ENCODE measurements at regions not wholly inside any gene's neighbourhood (a gene's known extent, or its start where the extent isn't known, plus 50 kb on each side); places are given as distances from the start of the nearest gene placed in this dataset.

DNA sequence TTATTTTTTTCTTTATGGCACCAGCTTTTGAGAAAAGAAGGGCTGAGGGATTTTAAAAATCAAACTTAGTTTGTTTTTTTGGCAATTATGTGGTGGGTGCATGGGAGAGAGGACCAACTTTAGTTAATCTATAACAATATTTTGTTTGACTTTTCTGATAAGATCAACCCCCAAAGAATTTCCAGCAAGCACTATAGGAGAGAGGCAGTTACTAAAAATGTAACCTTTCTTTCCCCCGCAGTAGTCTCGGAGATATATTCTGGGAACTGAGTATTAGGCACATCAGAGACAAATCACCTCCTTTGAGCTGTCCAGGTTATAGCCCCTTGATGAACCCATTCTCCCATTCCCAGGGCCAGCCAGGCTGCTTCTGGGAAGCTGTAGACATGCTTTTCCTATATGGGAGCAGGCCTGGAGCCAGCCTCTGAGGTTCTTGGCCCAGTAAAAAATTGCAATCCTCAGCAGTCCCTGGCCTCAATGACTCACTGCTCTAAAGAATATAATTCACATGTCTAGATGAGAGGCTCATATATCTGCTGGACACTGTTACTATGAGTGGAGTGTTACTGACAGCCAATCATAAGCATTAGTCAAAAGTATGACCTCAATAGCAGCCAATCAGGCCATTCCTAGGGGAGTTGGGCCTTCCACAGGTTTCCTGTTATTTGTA, 138.3 kb upstream of the AGBL1 start:
- no peak for DNase-seq (ENCODE audit: low spot score)

- no peak for DNase-seq (ENCODE audit: low spot score)
Observed at GRCh38 chr15:85942632-85943031, 137.0 kb upstream of the AGBL1 start.

GRCh38 chr15:85943151-85943550, 136.5 kb upstream of the AGBL1 start:
- DNase-seq (ENCODE audit: low spot score) = no peak

DNA sequence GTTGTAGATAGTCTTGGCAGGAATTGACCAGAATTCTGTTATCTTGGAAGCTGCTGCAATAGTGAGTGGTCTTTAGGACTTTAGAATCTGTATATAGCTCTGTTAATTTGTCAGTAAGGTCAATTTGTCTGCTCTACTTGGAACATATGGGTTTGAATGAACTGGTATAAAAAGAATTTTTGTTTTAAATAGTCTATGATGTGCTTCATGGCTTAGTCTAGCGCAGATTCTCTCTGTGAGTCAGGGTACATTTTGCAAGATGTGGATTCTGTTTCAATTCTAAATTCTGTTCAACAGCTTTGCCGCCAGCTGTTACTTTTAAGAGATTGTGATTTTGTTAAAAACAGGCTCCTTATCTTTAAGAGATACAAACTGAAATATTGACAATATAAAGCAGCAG, 135.9 kb upstream of the AGBL1 start:
- DNase-seq (ENCODE audit: low spot score) = no peak

GRCh38 chr15:85947021-85947420, 132.7 kb upstream of the AGBL1 start:
- no peak for DNase-seq (ENCODE audit: low spot score)

DNA sequence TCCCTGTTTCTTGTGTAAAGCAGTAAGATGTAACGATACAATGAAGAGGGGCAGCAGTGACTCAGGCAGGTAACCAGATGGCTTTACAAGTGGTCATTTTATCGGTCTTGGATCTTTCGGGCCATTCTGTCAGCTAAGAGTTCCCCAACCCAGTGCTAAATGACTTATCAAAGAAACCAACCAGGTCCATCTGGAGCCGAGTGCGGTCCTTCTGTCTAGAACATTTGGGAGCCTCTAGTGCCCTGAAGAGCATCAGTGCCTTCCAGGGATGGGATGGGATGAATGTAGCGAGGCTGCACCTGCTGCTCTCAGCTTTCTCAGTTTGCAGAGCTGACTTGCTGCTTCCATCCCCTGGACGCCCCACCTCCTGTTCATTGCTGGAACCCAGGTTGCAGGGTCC, 131.7 kb upstream of the AGBL1 start:
- DNase-seq (ENCODE audit: low spot score) = peak; percentile 77

DNA sequence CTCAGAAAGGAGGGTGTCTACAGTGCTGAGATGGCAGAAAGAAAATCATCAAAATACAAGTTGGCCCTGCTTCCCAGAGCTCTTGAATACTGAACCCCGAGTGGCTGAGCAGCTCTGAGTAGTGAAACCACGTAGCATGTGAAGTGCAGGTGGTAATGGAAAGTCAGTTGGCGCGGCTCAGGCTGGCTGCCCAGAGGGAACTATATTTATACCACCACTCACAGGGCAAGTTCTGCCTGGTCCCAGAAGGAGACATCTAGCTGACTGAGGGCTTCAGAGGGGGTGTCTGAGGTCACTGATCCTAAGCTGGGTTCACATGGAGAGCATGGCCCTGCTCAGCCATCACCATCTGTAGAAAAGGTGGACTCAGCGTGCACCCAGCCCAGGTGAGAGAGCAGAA, 129.6 kb upstream of the AGBL1 start:
- peak; percentile 21 for DNase-seq (ENCODE audit: low spot score)

GRCh38 chr15:85954586-85954985, 125.1 kb upstream of the AGBL1 start:
- DNase-seq (ENCODE audit: low spot score) = no peak

DNA sequence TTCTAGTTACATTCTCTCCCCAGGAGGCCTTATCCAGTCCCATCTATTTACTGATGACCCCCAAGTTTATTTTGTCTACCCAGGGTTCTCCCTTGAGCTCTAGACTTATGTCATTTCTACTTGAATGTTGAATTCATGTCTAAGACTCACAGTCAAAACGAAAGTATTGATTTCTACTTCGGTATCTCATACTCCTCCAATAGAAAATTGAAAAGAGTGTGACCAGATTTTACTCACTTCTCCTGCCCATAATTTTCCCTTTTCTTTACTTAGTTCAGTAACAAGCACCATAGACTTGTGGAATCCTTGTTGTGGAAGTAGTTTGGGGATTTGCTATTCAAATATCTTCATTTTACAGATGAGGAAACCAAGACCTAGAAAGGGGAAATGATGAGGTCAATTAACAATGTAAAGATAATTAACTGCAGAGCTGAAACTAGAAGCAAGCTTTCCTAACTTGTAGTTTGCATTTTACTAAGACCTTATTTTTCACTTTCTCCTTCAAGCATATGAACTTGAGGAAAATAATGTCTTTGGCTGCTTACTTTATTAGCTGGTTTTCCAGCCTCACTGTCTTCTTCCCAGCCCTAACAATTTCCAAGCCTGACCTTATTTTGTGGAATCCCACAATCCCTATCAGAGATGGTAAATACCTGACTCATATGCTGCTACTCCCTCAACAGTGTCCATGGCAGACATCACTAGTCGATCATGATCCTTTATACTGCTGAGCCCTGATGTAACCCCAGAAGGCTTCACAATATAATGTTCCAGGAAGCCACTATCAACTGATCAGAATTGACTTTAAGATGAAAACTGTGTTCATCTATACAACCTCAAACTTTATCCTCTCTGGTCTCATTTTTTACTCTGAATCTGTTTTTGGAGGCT, 123.9 kb upstream of the AGBL1 start:
- DNase-seq (ENCODE audit: low spot score) = no peak

DNA sequence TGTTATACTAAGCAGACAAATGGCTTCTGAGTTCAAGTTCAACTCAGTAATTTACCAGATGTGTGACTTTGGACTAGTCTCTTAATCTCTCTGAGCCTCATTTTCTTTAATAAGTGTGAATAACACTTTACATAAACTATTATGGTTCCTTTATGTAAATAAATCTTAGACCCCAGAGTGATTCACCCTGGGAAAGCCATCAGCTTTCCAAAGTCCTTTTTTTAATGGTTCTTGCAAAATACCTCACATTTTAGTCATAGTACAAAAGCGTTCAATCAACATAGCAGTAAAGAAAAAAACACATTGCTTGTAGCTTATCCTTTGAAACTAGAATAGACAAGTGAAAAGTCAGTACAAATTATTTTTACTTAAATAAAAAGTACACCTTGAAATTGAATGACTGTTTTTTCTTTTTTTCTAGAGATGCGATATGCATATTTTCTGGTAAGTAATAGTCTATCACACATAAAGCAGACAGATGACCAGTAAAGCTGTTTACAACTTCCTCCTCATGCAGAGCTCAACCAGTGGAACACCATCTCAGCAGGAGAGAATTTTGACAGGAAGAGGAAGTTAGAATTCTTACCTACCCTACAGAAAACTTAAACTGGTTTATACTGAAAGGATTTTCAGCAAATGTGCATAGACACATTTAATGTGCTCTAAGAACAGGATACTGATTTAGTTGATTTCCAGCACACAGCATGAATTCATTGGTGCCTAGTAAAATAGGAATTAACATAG, 123.0 kb upstream of the AGBL1 start:
- DNase-seq (ENCODE audit: low spot score) = no peak

DNA sequence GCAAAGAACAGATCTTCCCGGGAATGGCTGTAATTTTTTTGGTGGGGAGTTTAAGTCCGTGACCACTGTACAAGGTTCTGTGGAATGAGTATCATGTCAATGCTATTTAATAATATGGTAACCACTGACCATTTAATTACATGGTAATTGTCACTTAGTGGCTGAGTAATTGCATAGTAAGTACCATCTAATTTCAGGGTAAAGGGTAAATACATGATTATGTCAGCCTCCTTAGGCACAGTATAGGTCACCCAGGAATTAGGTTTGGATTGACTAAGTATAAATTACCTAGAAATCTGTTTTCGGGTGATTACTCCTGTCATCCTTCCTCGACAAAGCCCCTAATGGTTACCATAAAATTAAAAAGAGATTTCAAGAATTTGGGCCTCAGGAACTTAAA, 120.1 kb upstream of the AGBL1 start:
- no peak for DNase-seq (ENCODE audit: low spot score)

GRCh38 chr15:85960381-85960780, 119.3 kb upstream of the AGBL1 start:
- no peak for DNase-seq (ENCODE audit: low spot score)

DNA sequence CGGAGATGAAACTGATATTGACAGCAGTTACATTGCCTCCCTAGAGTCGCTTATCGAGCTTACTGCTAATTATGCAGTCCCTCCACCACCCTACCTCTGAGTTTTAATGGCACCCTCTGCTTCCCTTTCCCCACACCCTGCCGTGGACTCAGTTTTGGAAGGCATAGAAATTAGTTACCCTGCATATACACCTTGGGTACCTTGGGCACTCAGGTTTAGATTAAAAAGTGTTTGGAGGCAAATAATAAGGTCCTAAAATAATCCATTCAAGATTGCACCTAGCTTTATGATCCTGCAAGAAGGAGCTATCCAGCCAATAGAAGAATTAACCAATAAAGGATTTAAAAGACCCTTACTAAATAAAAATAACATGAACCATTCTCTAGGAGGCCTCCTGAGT, 117.8 kb upstream of the AGBL1 start:
- no peak for DNase-seq (ENCODE audit: low spot score)

DNA sequence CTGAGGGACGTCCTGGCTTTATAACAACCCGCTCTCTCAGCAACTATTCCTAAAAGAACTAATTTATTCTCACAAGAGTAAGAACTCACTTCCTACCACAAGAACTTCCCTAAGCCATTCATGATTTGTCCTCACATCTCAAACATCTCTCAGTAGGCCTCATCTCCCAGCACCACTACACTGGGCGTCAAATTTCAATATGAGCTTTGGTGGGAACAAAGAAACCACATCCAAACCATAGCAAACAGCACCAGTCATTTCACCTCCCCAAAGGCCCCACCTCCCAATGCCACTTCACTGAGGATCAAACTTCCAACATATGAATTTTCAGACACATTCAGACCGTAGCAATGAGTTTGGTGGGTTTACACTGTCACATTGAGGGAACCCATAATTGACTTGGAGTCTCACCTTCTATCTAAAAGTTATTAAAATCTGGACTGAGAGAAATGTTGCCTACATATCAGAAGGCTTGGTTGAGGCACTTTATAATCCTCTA, 116.4 kb upstream of the AGBL1 start:
- DNase-seq (ENCODE audit: low spot score) = no peak

DNA sequence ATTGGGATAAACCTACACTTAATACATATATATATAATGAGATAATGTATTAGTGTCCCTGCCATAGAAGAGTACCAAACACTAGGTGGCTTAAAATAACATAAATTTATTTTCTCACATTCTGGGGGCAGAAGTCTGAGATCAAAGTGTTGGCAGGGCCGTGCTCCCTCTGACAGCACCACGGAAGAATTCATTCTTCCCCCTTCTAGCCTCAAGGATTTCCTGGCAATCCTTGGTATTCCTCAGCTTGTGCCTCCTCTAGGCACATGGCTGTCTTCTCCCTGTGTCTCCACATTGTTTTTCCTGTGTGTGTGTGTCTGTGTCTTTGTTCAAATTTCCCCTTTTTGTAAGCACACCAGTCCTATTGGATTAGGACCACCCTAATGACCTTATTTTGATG, 115.2 kb upstream of the AGBL1 start:
- DNase-seq (ENCODE audit: low spot score) = no peak

GRCh38 chr15:85967553-85967952, 112.1 kb upstream of the AGBL1 start:
- no peak for DNase-seq (ENCODE audit: low spot score)

DNA sequence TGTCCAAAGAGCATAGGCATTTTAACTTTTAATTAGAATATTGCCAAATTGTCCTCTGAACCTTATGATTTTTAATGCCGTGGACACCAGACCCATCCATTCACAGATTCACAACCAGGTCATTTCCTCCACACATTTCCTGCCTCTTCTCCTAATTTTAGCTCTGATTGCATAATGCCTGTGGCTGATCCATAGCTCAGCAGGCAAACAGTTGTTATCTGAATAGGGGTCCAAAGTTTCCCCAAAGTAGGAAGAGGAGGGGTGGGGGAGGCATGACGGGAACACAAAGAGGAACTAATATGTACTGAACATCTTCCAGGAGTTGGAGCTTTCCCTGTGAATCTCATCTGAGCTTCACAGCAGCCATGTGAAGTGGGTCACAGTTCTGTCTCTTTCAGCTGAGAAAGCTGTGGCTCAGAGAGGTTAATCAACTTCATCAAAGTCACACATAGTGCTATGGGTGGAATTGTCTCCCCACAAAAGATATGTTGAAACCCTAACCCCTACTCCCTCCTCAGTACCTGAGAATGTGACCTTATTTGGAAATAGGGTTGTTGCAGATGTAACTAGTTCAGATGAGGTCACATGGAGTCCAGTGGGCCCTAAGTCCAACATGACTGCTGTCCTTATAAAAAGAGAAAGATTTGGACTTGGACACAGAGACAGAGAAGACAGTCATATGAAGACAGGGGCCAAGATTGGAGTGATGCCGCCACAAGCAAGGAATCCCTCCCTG, 106.7 kb upstream of the AGBL1 start:
- DNase-seq (ENCODE audit: low spot score) = no peak

GRCh38 chr15:85973584-85974347, 105.9 kb upstream of the AGBL1 start:
- no peak for DNase-seq (ENCODE audit: low spot score)

DNA sequence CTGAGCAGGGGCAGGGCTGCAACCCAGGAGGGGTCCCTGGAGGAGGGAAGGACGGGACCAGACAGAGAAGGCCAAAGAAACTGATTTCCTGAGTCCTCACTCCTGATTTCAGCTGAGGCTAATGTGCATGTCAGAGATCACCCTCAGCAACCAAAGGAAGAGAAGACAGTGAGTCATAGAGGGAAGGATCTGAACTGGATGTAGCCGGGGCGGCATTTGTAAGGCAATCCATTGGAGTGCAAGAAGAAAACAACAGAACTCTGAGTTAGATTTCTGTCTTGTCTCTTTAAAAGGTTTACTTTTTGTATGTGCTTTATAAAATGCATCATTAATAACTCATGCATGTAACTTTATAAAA, 105.3 kb upstream of the AGBL1 start:
- no peak for DNase-seq (ENCODE audit: low spot score)

- DNase-seq (ENCODE audit: low spot score) = no peak
Observed at GRCh38 chr15:85974742-85975141, 104.9 kb upstream of the AGBL1 start.

DNA sequence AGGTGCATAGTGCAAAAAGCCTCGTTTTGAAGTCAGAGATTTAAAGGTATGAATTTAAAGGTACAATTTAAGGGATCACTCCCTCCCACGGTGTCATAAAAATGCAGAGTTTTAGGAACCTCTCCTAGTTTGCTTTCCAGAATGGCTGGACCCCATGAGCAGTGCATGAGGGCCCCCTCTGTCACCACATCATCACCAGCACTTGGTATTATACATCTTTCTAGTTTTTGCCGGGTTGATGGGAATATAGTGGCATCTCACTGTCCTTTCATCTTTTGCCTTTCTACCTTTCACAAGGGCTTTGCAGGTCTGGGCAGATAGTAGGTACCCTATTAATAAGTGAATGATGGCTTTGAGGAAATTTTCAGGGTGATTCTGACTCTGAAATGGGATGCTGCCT, 103.6 kb upstream of the AGBL1 start:
- DNase-seq (ENCODE audit: low spot score) = no peak
